ENCODE measurements at regions not wholly inside any gene's neighbourhood (a gene's known extent, or its start where the extent isn't known, plus 50 kb on each side); places are given as distances from the start of the nearest gene placed in this dataset.

DNA sequence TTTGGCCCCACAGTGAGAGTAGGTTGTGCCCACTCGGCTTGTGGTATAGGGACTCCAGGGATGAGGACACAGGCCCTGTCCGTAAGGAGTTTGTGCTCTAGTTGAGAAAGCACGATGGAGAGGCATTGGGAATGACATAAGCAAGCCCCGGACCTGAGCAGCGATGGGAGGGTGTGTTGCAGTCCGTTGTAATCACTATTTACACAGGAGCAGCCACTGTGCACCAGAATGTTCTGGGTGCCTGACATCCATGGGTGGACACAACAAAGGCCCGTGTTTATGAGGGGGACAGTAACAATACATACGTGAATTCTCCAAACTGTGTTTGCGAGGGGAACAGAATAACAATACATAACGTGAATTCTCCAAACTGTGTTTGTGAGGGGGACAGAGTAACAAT is 86.8 kb downstream of the NPIPB11 start:
- TF ChIP-seq, protein P1, sequence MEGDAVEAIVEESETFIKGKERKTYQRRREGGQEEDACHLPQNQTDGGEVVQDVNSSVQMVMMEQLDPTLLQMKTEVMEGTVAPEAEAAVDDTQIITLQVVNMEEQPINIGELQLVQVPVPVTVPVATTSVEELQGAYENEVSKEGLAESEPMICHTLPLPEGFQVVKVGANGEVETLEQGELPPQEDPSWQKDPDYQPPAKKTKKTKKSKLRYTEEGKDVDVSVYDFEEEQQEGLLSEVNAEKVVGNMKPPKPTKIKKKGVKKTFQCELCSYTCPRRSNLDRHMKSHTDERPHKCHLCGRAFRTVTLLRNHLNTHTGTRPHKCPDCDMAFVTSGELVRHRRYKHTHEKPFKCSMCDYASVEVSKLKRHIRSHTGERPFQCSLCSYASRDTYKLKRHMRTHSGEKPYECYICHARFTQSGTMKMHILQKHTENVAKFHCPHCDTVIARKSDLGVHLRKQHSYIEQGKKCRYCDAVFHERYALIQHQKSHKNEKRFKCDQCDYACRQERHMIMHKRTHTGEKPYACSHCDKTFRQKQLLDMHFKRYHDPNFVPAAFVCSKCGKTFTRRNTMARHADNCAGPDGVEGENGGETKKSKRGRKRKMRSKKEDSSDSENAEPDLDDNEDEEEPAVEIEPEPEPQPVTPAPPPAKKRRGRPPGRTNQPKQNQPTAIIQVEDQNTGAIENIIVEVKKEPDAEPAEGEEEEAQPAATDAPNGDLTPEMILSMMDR (IDR thresholded peaks at IDR 0.05; ENCODE audit: insufficient read depth, low read length, poor library complexity, severe bottlenecking) = no peak
- TF ChIP-seq EZH2phosphoT487 (conservative IDR thresholded peaks at IDR 0.05; ENCODE audit: low read length) = no peak
